HG03097 (cell line): ENCODE measurements at regions not wholly inside any gene's neighbourhood (a gene's known extent, or its start where the extent isn't known, plus 50 kb on each side); places are given as distances from the start of the nearest gene placed in this dataset.
"Not testable (repeated sequence)": the region's sequence is repeated elsewhere in the genome, so short reads cannot be mapped to it uniquely, and the experiment has no call there.

Experiments used
- ATAC-seq: cut with Tn5 transposase; IDR thresholded peaks from one replicate; pipeline ENCODE4 v1.9.1; 2021; ENCODE audit not compliant: unreplicated experiment, low FRiP score

DNA sequence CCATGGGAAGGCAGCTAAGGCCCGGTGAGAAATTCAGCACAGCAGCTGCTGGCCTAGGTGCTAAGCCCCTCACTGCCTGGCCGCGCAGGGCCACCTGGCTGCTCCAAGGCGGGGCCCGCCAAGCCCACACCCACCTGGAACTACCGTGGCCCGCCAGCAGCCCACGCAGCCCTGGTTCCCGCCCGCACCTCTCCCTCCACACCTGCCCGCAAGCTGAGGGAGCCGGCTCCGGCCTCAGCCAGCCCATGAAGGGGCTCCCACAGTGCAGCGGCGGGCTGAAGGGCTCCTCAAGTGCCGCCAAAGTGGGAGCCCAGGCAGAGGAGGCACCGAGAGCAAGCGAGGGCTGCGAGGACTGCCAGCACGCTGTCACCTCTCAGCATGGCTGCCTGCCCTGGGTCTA lies 146.9 kb upstream of the APOOL start:
- ATAC-seq: not testable (repeated sequence)

DNA sequence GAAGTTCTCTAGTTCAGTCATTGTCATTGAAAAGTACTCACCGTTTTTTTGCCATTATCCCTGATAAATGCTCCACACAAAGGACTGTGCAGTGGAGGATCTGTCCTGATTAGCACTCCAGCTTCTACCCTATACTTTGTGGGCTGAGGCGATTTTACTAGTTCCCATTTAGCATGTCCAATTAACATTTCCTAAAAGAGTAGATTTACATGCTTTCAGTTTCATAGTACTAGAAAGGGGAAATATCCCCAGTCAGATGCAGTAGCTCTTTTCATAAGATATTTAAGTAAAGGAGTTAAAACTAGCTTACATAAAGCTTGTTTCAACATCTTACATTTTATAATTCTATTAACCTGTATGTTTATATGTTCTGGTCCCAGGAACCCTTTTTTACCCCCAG lies 144.9 kb upstream of the APOOL start:
- ATAC-seq: not testable (repeated sequence)

DNA sequence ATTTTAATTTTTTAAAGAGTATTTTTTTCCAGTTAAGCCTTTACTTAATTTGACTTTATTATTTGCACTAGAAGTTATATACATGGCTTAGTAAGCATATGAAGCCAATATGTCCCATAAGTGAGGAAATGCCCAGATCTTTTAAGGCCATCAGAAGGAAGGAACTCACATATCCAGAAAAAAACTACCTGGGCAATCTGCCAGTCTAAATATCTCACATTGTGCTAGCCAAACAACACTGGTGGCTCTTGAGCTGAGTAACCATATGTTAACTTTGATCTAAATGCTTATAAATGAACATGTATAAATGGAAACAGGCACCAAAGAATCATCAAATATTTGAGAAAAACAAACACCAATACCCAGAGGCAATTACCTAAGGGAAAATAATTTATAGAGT lies 138.6 kb upstream of the APOOL start:
- no peak for ATAC-seq

DNA sequence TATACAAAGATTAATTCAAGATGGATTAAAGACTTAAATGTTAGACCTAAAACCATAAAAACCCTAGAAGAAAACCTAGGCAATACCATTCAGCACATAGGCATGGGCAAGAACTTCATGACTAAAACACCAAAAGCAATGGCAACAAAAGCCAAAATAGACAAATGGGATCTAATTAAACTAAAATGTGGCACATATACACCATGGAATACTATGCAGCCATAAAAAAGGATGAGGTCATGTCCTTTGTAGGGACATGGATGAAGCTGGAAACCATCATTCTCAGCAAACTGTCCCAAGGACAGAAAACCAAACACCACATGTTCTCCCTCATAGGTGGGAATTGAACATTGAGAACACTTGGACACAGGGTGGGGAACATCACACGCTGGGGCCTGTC lies 133.4 kb upstream of the APOOL start:
- not testable (repeated sequence) for ATAC-seq

DNA sequence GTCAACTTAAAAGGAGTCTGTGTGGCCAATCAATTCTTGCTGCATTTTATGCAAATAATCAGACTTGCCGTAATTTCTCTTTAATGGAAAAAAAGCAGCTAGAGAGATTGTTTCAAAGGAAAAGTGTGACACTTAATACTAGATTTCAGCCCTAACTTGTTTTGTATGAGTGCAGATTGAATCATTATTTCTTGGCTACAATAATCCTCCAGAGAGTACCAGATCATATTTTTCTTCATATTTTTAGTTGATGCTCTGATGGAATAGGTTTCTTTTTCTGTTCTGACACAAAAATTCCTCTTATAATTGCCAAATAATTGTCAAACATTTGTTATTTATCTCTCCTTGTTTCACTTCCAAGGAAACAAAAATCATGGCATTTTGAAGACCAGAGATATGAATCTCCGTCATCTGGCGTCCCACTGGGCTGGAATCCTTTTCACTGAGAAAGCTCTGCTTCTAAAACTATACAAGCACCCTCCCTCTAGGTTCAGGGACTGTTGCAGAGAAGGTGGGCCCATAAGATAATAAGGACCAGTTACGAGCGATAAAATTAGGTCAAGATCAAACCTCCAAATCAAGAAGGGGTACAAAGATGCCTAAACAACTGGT lies 131.4 kb upstream of the APOOL start:
- not testable (repeated sequence) for ATAC-seq

DNA sequence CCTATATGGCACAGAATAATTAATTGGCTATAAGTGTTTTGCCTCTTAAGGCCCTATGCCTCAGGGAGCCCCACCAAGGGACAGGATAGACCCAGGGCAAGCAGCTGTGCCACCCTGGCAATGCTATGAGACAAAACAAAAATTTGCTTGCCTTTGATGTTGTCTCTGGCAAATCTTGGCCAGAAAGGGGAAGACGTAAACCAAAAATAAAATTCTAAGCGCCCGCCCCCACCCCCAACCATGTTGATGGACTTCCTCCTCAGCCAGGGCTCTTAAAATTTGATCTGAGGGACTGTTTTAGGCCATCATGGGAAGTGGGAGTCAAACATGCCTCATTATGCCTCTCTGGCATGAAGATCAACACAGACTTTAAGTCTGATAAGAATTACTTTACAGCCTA lies 130.5 kb upstream of the APOOL start:
- no peak for ATAC-seq

DNA sequence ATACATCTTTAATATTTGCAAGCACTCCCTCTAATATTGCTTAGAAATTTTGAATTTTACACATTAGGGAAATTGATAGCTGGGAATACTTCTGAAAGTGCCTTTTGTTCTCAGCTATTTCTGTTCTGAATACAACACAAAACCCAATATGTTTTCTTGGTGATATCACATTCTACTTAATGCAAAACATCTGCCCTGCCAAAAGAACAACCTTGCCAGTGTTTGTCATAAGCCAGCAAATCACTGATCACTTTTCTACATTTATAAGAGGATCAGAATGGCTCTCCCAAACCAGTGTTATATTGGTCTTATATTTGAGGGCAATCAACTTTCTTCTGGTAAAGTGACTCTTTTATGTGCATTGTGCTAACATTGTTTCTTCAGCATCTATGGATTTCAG lies 126.8 kb upstream of the APOOL start:
- no peak for ATAC-seq

DNA sequence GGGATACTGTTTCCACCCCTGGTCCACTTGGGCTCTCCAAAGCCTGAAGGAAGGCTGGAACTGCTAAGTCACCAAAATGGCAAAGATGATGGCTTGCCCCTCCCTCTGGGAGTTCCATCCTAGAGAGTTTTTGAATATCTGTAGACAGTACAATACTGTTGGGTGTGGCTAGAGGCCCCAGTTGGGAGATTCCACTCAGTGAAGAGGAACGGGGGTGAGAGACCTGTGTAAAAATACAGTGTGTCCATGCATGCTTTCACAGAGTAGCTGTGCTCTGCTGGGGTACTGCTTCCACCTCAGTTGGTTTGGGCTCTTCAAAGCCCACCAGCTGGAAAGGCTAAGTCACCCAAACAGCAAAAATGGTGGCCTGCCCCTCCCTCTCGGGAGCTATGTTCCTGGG lies 109.8 kb upstream of the APOOL start:
- no peak for ATAC-seq

DNA sequence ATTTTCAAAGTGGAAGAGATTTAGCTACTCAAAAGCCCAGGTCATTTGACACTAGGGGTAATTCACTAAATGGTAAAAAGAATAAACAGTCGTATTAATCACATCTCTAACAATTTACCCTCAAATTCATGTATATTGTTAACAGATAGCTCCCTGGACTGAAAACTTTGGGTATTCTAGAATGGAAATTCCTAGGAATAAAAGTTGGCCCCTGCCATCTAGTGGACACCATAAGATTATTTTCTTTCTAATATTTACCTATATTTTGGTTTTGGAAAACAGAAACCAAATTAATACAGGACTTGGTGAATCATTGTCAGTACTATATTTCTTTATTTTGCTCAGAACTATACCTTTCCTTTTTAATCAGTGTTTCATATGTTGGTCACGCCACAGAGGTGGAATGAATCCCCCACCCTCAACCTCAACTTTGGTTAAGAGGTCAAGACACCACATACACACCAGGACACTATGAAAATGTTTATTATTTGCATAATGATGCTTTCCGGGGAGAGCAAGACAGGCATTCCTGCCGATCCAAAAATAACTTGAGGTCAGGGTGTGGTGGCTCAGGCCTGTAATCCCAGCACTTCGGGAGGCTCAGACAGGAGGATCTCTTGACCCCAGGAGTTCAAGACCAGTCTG lies 96.2 kb upstream of the APOOL start:
- no peak for ATAC-seq

DNA sequence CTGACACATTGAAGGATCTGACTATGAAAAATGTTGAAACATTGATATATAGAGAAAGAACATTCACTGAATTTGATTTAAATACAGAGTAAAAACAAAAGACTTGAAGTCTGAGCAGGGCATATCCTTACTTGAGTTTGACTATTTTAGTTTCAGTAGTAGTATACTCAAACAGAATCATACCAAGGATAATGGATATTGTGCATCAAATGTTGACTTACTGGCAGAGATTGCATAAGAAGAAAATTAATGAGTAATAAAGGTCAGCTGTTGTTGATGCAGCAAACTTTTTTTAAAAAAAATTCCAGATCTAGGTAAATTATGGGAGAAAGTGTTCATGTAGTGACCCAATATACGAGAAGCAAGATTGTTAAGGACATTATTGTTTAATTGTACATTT lies 94.5 kb upstream of the APOOL start:
- no peak for ATAC-seq

DNA sequence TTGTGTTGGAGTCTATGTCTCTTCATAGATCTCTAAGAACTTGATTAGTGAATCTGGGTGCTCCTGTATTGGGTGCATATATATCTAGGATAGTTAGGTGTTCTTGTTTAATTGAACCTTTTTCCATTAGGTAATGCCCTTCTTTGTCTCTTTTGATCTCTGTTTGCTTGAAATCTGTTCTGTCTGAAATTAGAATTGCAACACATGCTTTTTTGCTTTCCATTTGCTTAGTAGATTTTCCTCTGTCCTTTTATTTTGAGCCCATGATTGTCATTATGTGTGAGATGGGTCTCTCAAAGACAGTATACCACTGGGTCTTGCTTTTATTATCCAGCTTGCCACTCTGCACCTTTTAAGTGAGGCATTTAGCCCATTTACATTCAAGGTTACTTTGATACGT lies 79.1 kb upstream of the APOOL start:
- no peak for ATAC-seq

DNA sequence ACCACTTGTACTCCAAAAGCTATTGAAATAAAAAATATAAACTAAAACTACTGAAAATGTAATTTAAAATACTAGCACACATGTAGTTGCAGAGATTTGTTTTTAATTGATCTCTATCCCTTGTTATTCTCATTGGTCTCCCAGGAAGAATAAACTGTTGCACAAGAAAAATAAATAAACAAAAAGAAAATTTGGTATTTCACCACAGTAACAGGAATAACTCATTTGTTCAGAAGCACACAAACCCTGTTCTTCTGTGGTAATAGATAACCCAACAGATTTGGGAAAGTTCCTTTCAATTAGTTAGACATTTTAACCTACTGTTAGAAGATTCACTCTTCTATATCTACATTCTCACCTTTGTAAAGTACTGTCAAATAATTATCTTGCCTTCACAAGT lies 70.9 kb upstream of the APOOL start:
- ATAC-seq: no peak

DNA sequence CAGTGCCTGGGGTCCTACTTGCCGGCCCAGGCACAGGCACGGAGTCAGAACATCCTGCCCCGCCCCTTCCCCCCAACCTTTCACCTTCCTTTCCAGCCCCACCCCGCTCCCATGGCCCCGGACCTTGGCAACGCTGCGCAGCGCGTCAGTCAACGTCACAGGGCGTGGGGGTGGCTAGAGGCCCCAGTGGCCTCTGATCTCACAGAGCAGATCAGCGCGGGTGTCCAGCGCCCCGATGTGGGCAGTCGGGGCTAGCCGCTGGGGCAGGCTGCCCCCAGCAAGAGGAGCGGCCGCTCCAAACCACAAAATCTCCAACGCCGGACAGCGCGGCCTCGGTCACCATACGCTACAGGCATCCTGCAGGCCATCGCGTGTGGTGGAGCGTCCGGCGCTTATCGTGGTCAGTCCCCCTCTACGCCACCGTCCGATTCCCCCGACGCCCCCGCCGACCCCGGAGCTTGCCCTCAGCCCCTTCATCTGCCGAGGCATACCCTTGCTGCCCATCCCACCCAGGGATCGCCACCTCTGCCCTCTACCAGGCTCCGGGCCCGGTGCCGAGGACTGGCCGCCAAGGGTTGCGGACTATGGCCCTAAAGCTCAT lies 69.6 kb upstream of the APOOL start:
- ATAC-seq: no peak
